HG02642 (cell line): ENCODE measurements at regions not wholly inside any gene's neighbourhood (a gene's known extent, or its start where the extent isn't known, plus 50 kb on each side); places are given as distances from the start of the nearest gene placed in this dataset.
A peak's percentile ranks its signal among the peaks of the same experiment; 100 is the strongest.
"Not testable (repeated sequence)": the region's sequence is repeated elsewhere in the genome, so short reads cannot be mapped to it uniquely, and the experiment has no call there.

Experiments
- ATAC-seq: cut with Tn5 transposase; IDR thresholded peaks from one replicate; pipeline ENCODE4 v1.9.1; 2021; ENCODE audit warnings: mild to moderate bottlenecking; ENCODE audit not compliant: unreplicated experiment, poor library complexity

DNA sequence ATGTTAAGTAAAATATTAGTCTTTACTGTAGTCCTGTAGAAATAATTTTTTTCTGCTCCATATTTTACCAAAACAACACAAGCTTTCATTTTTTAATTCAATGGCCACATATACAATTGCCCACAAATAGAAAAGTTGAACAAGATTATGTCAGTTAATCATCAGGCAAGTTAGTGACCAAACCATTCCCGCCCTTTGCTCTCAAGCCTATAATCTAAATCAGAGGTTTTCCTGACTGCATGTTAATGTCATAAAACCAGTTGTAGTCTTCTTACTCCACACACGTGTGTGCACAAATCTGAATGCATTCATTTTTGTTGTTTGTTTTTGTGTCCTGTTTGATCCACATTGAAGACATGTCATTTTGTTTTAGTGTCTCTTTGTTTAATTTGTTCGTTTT lies 1357.7 kb upstream of the GJE1 start:
- no peak for ATAC-seq

GRCh38 chr6:140774080-140774505 lies 1358.6 kb upstream of the GJE1 start:
- ATAC-seq, result peak; percentile 99

GRCh38 chr6:140773276-140773675 lies 1359.4 kb upstream of the GJE1 start:
- no peak for ATAC-seq

- ATAC-seq, result no peak
Measured at GRCh38 chr6:140772576-140772975, 1360.1 kb upstream of the GJE1 start.

DNA sequence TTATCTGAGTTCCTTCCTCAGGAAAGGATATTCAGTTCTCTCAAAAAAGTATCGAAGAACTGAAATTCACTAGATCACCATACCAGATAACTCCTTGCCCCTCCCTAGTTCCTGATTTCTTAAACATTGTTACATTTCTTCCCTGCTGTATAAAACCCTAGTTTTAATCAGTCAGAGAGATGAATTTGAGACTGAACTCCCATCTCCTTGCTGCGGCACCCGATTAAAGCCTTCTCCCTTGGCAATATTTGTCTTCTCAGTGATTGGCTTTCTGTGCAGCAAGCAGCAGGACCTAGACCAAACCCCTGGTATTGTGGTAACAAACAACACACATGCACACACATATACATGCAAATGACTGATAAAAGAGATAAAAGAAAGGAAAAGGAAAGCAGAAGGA lies 1364.6 kb upstream of the GJE1 start:
- ATAC-seq, result no peak

GRCh38 chr6:140766999-140767398 lies 1365.7 kb upstream of the GJE1 start:
- no peak for ATAC-seq

DNA sequence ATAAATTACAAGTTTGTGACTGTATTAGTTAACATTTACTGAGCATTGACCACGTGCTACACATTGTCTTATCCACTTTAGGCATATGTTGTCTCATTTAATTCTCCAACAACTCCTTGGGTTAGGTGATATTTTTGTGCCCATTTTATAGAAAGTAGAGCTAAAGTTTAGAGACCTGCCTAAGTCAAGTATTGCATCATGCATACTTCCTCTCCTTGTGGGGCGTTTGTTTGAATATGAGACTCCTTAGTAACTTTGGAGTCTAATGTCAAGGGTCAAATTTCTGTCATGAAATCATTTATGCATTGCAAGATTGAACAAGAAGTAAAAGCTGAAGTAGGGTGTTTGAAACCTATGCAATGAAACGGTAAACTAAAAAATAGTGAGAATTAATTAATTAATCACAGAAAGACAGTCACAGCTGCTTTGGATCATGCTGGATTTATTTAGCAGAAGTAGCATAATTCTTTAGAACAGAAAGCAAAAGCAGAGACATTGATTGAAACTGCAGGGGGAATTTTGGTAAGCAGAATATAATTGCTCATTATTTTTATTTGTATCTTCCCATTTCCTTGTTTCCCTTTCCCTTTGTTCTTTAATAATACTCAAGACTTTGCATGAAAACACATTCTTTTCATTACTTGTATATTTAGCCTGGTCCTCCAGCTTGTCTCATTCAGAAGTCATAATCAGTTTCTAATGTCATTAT lies 1374.4 kb upstream of the GJE1 start:
- no peak for ATAC-seq

GRCh38 chr6:140752234-140752633 lies 1377.8 kb upstream of the CITED2 start:
- no peak for ATAC-seq

- no peak for ATAC-seq
Measured at GRCh38 chr6:140747114-140747513, 1372.7 kb upstream of the CITED2 start.

- peak; percentile 81 for ATAC-seq
Measured at GRCh38 chr6:140744659-140745320, 1370.3 kb upstream of the CITED2 start.

- ATAC-seq, result no peak
Measured at GRCh38 chr6:140736231-140736630, 1361.8 kb upstream of the CITED2 start.

DNA sequence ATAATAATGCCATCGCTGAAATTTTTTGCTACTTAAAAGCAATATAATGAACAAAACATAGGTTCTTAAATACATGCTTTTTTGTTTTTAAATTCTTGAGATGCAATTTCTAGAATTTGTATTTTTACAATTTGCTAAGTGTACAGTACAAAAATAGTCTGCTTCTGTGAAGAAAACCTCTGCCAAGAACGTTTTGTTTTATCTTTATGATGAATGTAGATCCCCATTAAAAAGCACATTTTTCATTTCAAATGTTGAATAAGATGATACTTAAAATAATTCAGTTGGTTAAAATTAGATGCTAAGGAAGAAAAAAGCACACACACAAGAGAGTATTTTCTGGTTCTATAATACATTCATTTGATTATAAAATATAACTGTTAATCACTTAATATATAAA lies 1358.5 kb upstream of the CITED2 start:
- ATAC-seq, result no peak

DNA sequence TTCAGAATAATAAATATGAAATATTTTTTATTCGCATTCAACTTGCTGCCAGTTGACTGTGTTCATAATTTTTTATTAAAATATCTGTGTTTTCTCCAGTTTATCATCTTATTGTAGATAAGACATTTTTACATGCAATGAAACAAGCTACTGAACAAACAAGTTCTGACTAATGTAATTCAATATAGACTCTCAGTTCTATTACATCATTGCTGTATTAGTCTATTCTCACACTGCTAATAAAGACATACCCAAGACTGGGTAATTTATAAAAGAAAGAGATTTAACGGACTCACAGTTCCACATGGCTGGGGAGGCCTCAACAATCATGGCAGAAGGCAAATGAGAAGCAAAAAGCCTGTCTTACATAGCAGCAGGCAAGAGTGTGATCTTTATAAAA lies 1357.7 kb upstream of the CITED2 start:
- ATAC-seq, result no peak

DNA sequence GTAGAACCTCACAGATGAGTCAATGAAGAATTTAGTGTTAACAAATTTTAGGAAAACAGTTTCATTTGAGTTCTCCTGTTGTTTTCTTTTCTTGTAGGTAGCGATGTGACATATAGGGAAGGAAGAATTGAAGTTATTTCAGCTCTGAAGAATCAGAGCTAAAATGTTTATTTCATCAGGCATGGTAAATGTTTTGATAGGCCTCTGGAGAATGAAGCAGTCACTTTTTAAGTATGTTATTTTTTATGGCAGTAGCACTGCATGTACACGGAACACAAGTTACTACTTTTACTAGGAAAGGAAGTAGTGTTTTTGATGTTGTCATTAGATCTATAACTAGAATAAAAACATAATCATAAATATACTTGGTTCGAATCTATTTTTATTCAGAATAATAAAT lies 1357.3 kb upstream of the CITED2 start:
- ATAC-seq, result no peak

GRCh38 chr6:140729521-140729920 lies 1355.1 kb upstream of the CITED2 start:
- ATAC-seq, result no peak

- ATAC-seq, result no peak
Measured at GRCh38 chr6:140718021-140718420, 1343.6 kb upstream of the CITED2 start.

DNA sequence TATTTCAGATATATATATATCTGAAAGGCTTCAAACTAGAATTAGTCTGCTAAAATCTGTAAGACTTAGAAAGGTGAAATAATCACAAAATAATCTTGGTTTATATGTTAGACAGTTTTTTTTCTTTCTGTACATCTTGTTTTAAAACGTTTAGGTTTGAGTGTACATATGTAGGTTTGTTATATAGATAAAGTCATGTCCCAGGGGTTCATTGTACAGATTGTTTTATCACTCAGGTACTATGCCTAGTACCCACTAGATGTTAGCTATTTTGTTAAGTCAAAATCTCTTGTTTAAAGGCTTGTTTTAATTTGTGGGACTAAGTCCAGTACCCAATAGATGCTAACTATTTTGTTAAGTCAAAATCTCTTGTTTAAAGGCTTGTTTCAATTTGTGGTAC lies 1339.0 kb upstream of the CITED2 start:
- no peak for ATAC-seq

DNA sequence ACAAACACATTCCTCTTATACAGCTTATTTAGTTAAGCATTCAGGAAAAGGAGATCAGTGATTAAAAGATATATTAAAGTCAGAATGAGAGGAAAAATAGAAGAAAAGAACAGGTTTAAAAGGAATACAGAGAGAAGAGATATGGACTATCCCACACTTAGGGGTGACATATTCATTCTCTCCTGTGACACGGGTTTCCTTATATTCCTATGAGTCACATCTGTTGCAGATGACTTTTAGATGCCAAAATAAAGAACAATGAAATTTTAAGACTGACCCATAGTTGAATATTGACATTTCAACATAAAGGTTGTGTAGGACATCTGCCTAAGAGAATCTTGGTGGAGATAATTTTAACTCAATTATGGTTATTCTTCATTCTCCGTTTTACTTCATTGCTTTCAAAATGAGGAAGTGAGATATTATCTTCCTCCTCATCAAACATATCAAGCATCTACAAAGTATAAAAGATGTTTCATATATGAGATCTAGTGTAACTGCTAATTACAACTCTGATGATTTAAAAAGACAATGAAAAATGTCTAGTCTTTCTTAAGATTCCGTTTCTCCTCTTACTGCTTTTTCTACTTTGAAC lies 1336.7 kb upstream of the CITED2 start:
- no peak for ATAC-seq

DNA sequence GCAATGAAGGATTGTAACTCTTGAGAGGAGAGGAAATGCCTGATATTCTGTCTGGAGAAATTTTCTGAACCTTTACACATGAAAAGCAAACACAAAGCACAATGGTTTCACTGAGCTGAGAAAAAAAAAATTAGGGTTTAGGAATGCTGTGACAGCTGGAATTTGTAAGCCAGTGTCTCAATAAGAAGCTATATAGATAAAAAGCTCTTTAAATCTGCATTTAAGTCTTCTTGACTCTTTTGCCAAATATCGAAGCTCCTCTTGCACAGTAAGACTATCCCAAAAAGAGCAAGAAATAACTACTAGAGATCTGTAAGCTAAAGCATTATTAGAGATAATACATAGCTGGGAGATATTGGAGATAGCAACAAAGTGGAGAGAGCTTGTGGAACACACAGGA lies 1334.0 kb upstream of the CITED2 start:
- ATAC-seq, result no peak

GRCh38 chr6:140704008-140704407 lies 1329.6 kb upstream of the CITED2 start:
- ATAC-seq, result not testable (repeated sequence)

DNA sequence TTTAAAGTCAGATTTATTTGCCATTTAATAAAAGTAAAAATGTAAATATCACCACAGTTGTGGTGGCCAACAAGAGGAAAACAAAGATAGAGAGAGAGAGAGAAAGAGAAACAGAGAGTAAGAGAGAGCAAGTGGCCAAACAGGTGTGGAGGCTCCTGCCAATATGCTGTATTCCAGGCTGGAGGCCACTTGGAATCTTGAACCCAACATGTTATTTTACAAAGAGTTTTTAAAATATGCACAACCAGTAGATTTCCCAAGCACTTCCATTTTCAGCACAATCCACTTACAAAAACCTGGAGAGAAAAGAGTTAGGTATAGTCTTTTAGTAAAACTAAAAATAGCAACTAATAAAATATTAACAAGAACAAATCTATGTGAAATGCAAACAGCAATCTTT lies 1323.1 kb upstream of the CITED2 start:
- no peak for ATAC-seq
